ENCODE measurements at regions not wholly inside any gene's neighbourhood (a gene's known extent, or its start where the extent isn't known, plus 50 kb on each side); places are given as distances from the start of the nearest gene placed in this dataset.

GRCh38 chr22:46067159-46068111 lies 82.9 kb upstream of the PPARA start:
- peak; percentile 46 for DNase-seq

GRCh38 chr22:46068181-46068592 lies 82.1 kb upstream of the PPARA start:
- DNase-seq: no peak

GRCh38 chr22:46068593-46069491 lies 81.5 kb upstream of the PPARA start:
- DNase-seq: no peak

GRCh38 chr22:46069521-46070214 lies 80.7 kb upstream of the PPARA start:
- peak; percentile 84 for DNase-seq

GRCh38 chr22:46070215-46070802 lies 80.0 kb upstream of the PPARA start:
- DNase-seq: no peak

GRCh38 chr22:46070803-46071450 lies 79.4 kb upstream of the PPARA start:
- no peak for DNase-seq

GRCh38 chr22:46071451-46072109 lies 78.7 kb upstream of the PPARA start:
- peak; percentile 68 for DNase-seq

GRCh38 chr22:46072110-46072881 lies 78.0 kb upstream of the PPARA start:
- no peak for DNase-seq

- no peak for DNase-seq
Observed at GRCh38 chr22:46072981-46073682, 77.2 kb upstream of the PPARA start.

- no peak for DNase-seq
Observed at GRCh38 chr22:46073683-46074504, 76.4 kb upstream of the PPARA start.

- DNase-seq: no peak
Observed at GRCh38 chr22:46074771-46075551, 75.4 kb upstream of the PPARA start.

- DNase-seq: no peak
Observed at GRCh38 chr22:46075764-46076531, 74.4 kb upstream of the PPARA start.

- no peak for DNase-seq
Observed at GRCh38 chr22:46076651-46077339, 73.5 kb upstream of the PPARA start.

- DNase-seq: no peak
Observed at GRCh38 chr22:46077669-46078099, 72.6 kb upstream of the PPARA start.

- peak; percentile 56 for DNase-seq
Observed at GRCh38 chr22:46078241-46079092, 71.9 kb upstream of the PPARA start.

Measured in DMS 273 treated with DMSO at 0.1 percent for 48 hours (cell line).